Endothelial cell of umbilical vein (primary cell): ENCODE measurements at regions not wholly inside any gene's neighbourhood (a gene's known extent, or its start where the extent isn't known, plus 50 kb on each side); places are given as distances from the start of the nearest gene placed in this dataset.

Experiments used
- CTCF ChIP-seq, 2 donors: IDR thresholded peaks; 1 replicate in 1 of 2; 2 replicates in 1 of 2; pipeline ENCODE4 v1.5.1; 2011; ENCODE audit warnings: low read length in 2 of 2, mild to moderate bottlenecking in 2 of 2, moderate library complexity in 2 of 2, control low read depth in 1 of 2, inconsistent platforms in 1 of 2, low read depth in 1 of 2; ENCODE audit not compliant: insufficient read depth in 1 of 2; ENCODE audit errors: extremely low read depth in 1 of 2
- EZH2 ChIP-seq: IDR thresholded peaks from 2 replicates; pipeline ENCODE4 v1.6.1; 2012; ENCODE audit warnings: borderline replicate concordance, low read depth, mild to moderate bottlenecking, moderate library complexity, low read length, inconsistent platforms; ENCODE audit not compliant: severe bottlenecking
- GATA2 ChIP-seq: IDR thresholded peaks from 2 replicates; pipeline ENCODE4 v1.7.0; 2011; ENCODE audit warnings: low read depth, mild to moderate bottlenecking, moderate library complexity, mixed read lengths, low read length; ENCODE audit not compliant: insufficient read length, insufficient read depth
- POLR2A ChIP-seq: IDR thresholded peaks from 2 replicates; pipeline ENCODE4 v1.6.1; 2012; ENCODE audit warnings: low read depth, mild to moderate bottlenecking, control low read depth, low read length
- POLR2AphosphoS5 ChIP-seq: IDR thresholded peaks from 2 replicates; pipeline ENCODE4 v1.6.1; 2012; ENCODE audit warnings: low read depth, mild to moderate bottlenecking, control low read depth, low read length, moderate library complexity; ENCODE audit not compliant: insufficient read depth

GRCh38 chr1:170307426-170307825 lies 161.7 kb downstream of the NTMT2 start:
- TF ChIP-seq CTCF (IDR thresholded peaks at IDR 0.05; ENCODE audit: extremely low read depth in 1 of 2, insufficient read depth in 1 of 2, low read depth in 1 of 2, low read length in 2 of 2) (no peak), POLR2AphosphoS5 (no peak), POLR2A (no peak), GATA2 (no peak), EZH2 (no peak)
